OCI-LY7 (cell line): ENCODE measurements at regions not wholly inside any gene's neighbourhood (a gene's known extent, or its start where the extent isn't known, plus 50 kb on each side); places are given as distances from the start of the nearest gene placed in this dataset.

Experiments used
- BruUV-seq: library from RNA; stranded (reverse); fragments of 400-500 nt; replicated peaks from 2 replicates; lab custom pipeline; 2021; lab: Mats Ljungman, UMichigan
- CTCF ChIA-PET: fragments of 300-600 bp; sonication (Branson Sonifier 250); formaldehyde crosslinking; loops from one replicate; lab custom pipeline; 2022; ENCODE audit warnings: antibody characterized with exemption; ENCODE audit not compliant: unreplicated experiment; lab: Charles Lee
- POLR2A ChIA-PET: fragments of 300-600 bp; sonication (Branson Sonifier 250); formaldehyde crosslinking; loops from one replicate; lab custom pipeline; 2022; ENCODE audit warnings: antibody characterized with exemption; lab: Charles Lee
- DNase-seq: peaks from one replicate; pipeline ENCODE4 v3.0.0-alpha.2; 2015; ENCODE audit warnings: low spot score
- H2AFZ ChIP-seq: fragments of 200-600 bp; sonication (generic), shearing (Covaris generic); 2 replicates; pipeline ENCODE4 v1.6.1; 2014; ENCODE audit warnings: mild to moderate bottlenecking, antibody characterized with exemption, low read length, moderate library complexity
- H3K27ac ChIP-seq: fragments of 200-600 bp; sonication (generic); 2 replicates; pipeline ENCODE4 v1.5.1; 2014; ENCODE audit warnings: mixed run types, low read depth, mild to moderate bottlenecking, moderate library complexity, low read length, inconsistent platforms; ENCODE audit not compliant: poor library complexity, severe bottlenecking
- H3K36me3 ChIP-seq: fragments of 200-600 bp; sonication (generic); 2 replicates; pipeline ENCODE4 v1.6.1; 2014; ENCODE audit warnings: mild to moderate bottlenecking, antibody characterized with exemption, low read length, moderate library complexity, mixed read lengths; ENCODE audit not compliant: insufficient read depth
- H3K4me1 ChIP-seq: fragments of 200-600 bp; sonication (generic); 2 replicates; pipeline ENCODE4 v1.5.1; 2014; ENCODE audit warnings: mild to moderate bottlenecking, low read length; ENCODE audit not compliant: insufficient read depth, poor library complexity, severe bottlenecking
- H3K4me2 ChIP-seq: fragments of 200-600 bp; sonication (generic); 2 replicates; pipeline ENCODE4 v1.6.1; 2014; ENCODE audit warnings: mild to moderate bottlenecking, low read length
- H3K4me3 ChIP-seq: fragments of 200-600 bp; sonication (generic); 2 replicates; pipeline ENCODE4 v1.5.1; 2014; ENCODE audit warnings: mild to moderate bottlenecking, low read depth, low read length; ENCODE audit not compliant: poor library complexity, severe bottlenecking
- H3K79me2 ChIP-seq: fragments of 200-600 bp; sonication (generic); 2 replicates; pipeline ENCODE4 v1.6.1; 2016; ENCODE audit warnings: low read depth, mild to moderate bottlenecking, low read length, moderate library complexity, mixed read lengths; ENCODE audit not compliant: insufficient read depth
- H3K9me2 ChIP-seq: fragments of 200-600 bp; sonication (generic); 2 replicates; pipeline ENCODE4 v1.6.1; 2016; ENCODE audit warnings: mild to moderate bottlenecking, low read length, mixed read lengths; ENCODE audit not compliant: insufficient read depth
- H3K9me3 ChIP-seq: fragments of 200-600 bp; sonication (generic); 2 replicates; pipeline ENCODE4 v1.6.1; 2014; ENCODE audit warnings: mild to moderate bottlenecking, mixed run types, low read length, mixed read lengths
- H4K20me1 ChIP-seq: fragments of 200-600 bp; sonication (generic); 2 replicates; pipeline ENCODE4 v1.6.1; 2014; ENCODE audit warnings: mild to moderate bottlenecking, antibody characterized with exemption, low read length, moderate library complexity, mixed read lengths; ENCODE audit not compliant: insufficient read depth
- EZH2phosphoT487 ChIP-seq: fragments of 200-600 bp; sonication (generic); IDR thresholded peaks from 2 replicates; pipeline ENCODE4 v1.6.1; 2018; ENCODE audit warnings: low read depth, borderline replicate concordance, mild to moderate bottlenecking, mixed run types, antibody characterized with exemption, low read length, moderate library complexity, mixed read lengths
- intact Hi-C: fragments of 100-400 bp; cut with micrococcal nuclease; formaldehyde crosslinking; loops from one replicate; pipeline ENCODE4 v1.10.0; 2022; ENCODE audit not compliant: unreplicated experiment
- TF ChIP-seq, protein P1 (sequence below): fragments of 200-600 bp; sonication (generic); conservative IDR thresholded peaks from 2 replicates; pipeline ENCODE4 v1.5.1; 2014; ENCODE audit warnings: mild to moderate bottlenecking, antibody characterized with exemption, low read length, moderate library complexity, mixed read lengths

DNA sequence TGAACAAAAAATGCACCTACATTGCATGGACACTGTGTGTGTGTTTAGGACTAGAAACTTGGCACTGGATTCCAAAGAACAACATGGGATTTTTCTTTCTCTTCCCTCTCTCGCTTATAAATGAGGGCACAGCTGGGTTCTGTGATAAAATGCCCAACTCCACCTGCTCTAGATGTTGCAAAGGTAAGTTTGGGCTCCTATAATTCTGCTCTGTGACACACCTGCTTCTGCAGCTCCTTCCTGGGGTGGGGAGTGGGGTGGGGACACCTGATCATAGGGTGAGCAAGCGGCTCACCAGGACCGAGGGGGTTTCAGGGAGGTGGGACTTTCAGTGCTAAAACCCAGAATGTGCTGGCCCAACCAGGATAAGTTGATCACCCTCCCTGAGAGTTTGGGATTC, 104.3 kb downstream of the AXIN2 start:
- TF ChIP-seq, protein P1, sequence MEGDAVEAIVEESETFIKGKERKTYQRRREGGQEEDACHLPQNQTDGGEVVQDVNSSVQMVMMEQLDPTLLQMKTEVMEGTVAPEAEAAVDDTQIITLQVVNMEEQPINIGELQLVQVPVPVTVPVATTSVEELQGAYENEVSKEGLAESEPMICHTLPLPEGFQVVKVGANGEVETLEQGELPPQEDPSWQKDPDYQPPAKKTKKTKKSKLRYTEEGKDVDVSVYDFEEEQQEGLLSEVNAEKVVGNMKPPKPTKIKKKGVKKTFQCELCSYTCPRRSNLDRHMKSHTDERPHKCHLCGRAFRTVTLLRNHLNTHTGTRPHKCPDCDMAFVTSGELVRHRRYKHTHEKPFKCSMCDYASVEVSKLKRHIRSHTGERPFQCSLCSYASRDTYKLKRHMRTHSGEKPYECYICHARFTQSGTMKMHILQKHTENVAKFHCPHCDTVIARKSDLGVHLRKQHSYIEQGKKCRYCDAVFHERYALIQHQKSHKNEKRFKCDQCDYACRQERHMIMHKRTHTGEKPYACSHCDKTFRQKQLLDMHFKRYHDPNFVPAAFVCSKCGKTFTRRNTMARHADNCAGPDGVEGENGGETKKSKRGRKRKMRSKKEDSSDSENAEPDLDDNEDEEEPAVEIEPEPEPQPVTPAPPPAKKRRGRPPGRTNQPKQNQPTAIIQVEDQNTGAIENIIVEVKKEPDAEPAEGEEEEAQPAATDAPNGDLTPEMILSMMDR: no peak
- no peak for TF ChIP-seq EZH2phosphoT487
- no peak overlapping the region for H3K27ac ChIP-seq
- no peak overlapping the region for H3K4me2 ChIP-seq
- no peaks in the 10 kb centered on the region for H3K9me2 ChIP-seq
- H3K9me3 ChIP-seq: no peaks in the 10 kb centered on the region
- ChIA-PET CTCF (interaction anchor here (0.6 kb wide), 1 partner anchor 762 kb away, joined by 5 read pairs; no protein-coding TSS in a partner anchor), POLR2A (no interaction called here)
- no peaks in the 10 kb centered on the region for H3K36me3 ChIP-seq
- intact Hi-C loops: no loop called here
- H2AFZ ChIP-seq: no peak overlapping the region
- no TSS peak for BruUV-seq
- no peaks in the 10 kb centered on the region for H3K79me2 ChIP-seq
- no peaks in the 10 kb centered on the region for H4K20me1 ChIP-seq
- no peaks in the 10 kb centered on the region for H3K4me1 ChIP-seq
- DNase-seq: no peak
- H3K4me3 ChIP-seq: no peak overlapping the region

DNA sequence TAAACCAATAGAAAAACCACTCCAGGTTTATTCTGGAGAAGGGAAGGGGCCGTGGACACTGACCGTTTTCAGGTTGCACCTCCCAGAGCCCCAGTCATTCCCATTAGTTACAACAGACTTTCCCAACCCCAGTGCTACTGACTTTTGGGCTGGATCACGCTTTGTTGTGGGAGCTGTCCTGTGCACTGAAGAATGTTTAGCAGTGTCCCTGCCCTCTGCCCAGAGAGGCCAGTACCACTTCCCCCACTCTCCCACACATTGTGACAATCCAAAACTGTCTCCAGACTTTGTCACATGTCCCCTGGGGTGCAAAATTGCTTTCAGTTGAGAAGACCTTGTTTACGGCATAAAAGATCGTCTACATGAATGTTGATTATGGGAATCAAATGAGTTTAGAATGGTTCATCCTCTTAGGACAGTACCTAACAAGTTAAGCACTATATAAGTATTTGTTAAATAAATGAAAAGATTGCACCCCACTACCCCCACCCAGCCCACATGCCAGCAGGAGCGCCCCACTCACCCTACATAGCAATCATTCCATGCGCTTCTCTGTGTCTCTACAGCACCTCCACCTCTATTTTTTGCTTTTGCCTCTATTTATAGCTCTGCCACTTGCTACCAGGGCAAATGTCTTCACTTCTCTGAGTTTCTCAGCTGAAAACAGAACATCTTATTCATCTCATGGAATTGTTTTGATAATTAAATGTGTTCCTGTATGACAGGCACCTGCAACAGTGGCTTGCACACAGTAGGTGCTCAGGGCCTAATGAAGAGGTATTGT, 104.9 kb downstream of the AXIN2 start:
- BruUV-seq: no TSS peak
- intact Hi-C loops: no loop called here
- POLR2A ChIA-PET: no interaction called here

DNA sequence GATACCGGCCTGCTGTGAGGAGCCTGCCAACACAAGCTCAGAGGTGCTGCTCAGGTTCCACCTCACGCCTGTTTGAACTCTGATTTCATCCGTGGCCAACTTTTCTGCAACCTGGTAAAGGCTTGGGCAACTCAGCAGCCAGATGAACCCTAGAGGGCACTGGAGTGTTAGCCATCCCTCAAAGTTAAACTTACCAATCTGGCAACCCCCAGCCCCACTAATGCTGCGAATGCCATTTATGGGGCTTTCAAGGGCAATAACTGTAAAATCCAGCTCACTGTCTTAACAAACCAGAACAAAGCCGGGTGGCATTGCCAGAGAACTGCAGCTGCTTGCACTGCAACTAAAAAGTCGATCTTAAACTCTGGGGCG, 105.5 kb downstream of the AXIN2 start:
- Histone ChIP-seq H3K4me1 (no peaks in the 10 kb centered on the region), H3K36me3 (no peaks in the 10 kb centered on the region), H3K27ac (no peak overlapping the region), H3K4me3 (no peak overlapping the region), H3K79me2 (no peaks in the 10 kb centered on the region), H3K9me3 (no peaks in the 10 kb centered on the region), H3K4me2 (no peak overlapping the region), H3K9me2 (no peaks in the 10 kb centered on the region), H2AFZ (no peak overlapping the region), H4K20me1 (no peaks in the 10 kb centered on the region)
- intact Hi-C loops: no loop called here
- POLR2A ChIA-PET: no interaction called here
- DNase-seq: peak; percentile 8
- CTCF ChIA-PET: no interaction called here
- TF ChIP-seq, protein P1: peak; percentile 54
- no peak for TF ChIP-seq EZH2phosphoT487
- BruUV-seq: no TSS peak

More for the DNA sequence above, 104.9 kb downstream of the AXIN2 start:
- H3K4me2 ChIP-seq: no peak overlapping the region
- no peaks in the 10 kb centered on the region for H3K4me1 ChIP-seq
- no peak overlapping the region for H2AFZ ChIP-seq
- no peaks in the 10 kb centered on the region for H3K9me3 ChIP-seq
- no peak overlapping the region for H3K27ac ChIP-seq
- CTCF ChIA-PET: interaction anchor here (0.6 kb wide), 1 partner anchor 762 kb away, joined by 5 read pairs; no protein-coding TSS in a partner anchor
- DNase-seq: no peak
- no peaks in the 10 kb centered on the region for H3K9me2 ChIP-seq
- H3K79me2 ChIP-seq: no peaks in the 10 kb centered on the region
- TF ChIP-seq, protein P1: no peak
- no peak for TF ChIP-seq EZH2phosphoT487
- H3K36me3 ChIP-seq: no peaks in the 10 kb centered on the region
- H4K20me1 ChIP-seq: no peaks in the 10 kb centered on the region
- H3K4me3 ChIP-seq: no peak overlapping the region
